Peyer's patch (tissue), 4 donors: ENCODE measurements at regions not wholly inside any gene's neighbourhood (a gene's known extent, or its start where the extent isn't known, plus 50 kb on each side); places are given as distances from the start of the nearest gene placed in this dataset.
"Not testable (repeated sequence)": the region's sequence is repeated elsewhere in the genome, so short reads cannot be mapped to it uniquely, and the experiment has no call there.

Source experiments
- DNase-seq, 3 donors: peaks; one replicate each; pipeline ENCODE4 v3.0.0-alpha.2; 2017 to 2019
- H3K27ac ChIP-seq, 4 donors: fragments of 200-600 bp; sonication (generic); one replicate each; pipeline ENCODE4 v1.5.1; 2016 to 2019
- H3K27me3 ChIP-seq, 2 donors: fragments of 200-600 bp; sonication (generic); one replicate each; pipeline ENCODE4 v1.5.1; 2019
- H3K36me3 ChIP-seq, 3 donors: fragments of 200-600 bp; sonication (generic); one replicate each; pipeline ENCODE4 v1.5.1; 2016 to 2019
- H3K4me1 ChIP-seq, 4 donors: fragments of 200-600 bp; sonication (generic); one replicate each; pipeline ENCODE4 v1.5.1; 2016 to 2019
- H3K4me3 ChIP-seq, 4 donors: fragments of 200-600 bp; sonication (generic); 1 replicate in 3 of 4; 2 replicates in 1 of 4; pipeline ENCODE4 v1.5.1; 2016 to 2019; ENCODE audit warnings: mild to moderate bottlenecking in 1 of 4
- H3K9me3 ChIP-seq, 4 donors: fragments of 200-600 bp; sonication (generic); one replicate each; pipeline ENCODE4 v1.5.1; 2016 to 2019; ENCODE audit warnings: mild to moderate bottlenecking in 1 of 4
- CTCF ChIP-seq, 6 experiments: fragments of 450-650 bp in 4 of 6; fragments of 200-600 bp in 2 of 6; sonication (generic) in 1 of 6; IDR thresholded peaks; one replicate each; pipeline ENCODE4 v1.5.1; 2017 to 2019; ENCODE audit warnings: antibody characterized with exemption in 6 of 6, mild to moderate bottlenecking in 3 of 6, moderate library complexity in 1 of 6
- POLR2A ChIP-seq, 2 donors: fragments of 450-650 bp; IDR thresholded peaks; one replicate each; pipeline ENCODE4 v1.5.1; 2017; ENCODE audit warnings: antibody characterized with exemption in 2 of 2, mild to moderate bottlenecking in 2 of 2, moderate library complexity in 2 of 2

GRCh38 chr12:91722072-91722471, 423.6 kb downstream of the BTG1 start:
- no peaks in the 10 kb centered on the region for H3K9me3 ChIP-seq
- TF ChIP-seq CTCF (IDR thresholded peaks at IDR 0.05) (no peak), POLR2A (IDR thresholded peaks at IDR 0.05) (no peak)
- H3K4me1 ChIP-seq: no peaks in the 10 kb centered on the region
- no peak overlapping the region for H3K27ac ChIP-seq
- DNase-seq: no peak
- H3K27me3 ChIP-seq: no peaks in the 10 kb centered on the region
- no peaks in the 10 kb centered on the region for H3K36me3 ChIP-seq
- no peak overlapping the region for H3K4me3 ChIP-seq

GRCh38 chr12:91721023-91721422, 424.6 kb downstream of the BTG1 start:
- no peaks in the 10 kb centered on the region for H3K27me3 ChIP-seq
- no peaks in the 10 kb centered on the region for H3K36me3 ChIP-seq
- TF ChIP-seq POLR2A (IDR thresholded peaks at IDR 0.05): no peak
- no peak for DNase-seq
- H3K4me1 ChIP-seq: no peaks in the 10 kb centered on the region
- no peaks in the 10 kb centered on the region for H3K9me3 ChIP-seq
- H3K27ac ChIP-seq: no peak overlapping the region
- H3K4me3 ChIP-seq: no peak overlapping the region

- Histone ChIP-seq H3K9me3 (no peaks in the 10 kb centered on the region), H3K27ac (no peak overlapping the region)
- no peak for DNase-seq
These were observed 427.3 kb downstream of the BTG1 start for GRCh38 chr12:91718326-91718725.

GRCh38 chr12:91717804-91718203, 427.8 kb downstream of the BTG1 start:
- no peak overlapping the region for H3K27ac ChIP-seq
- no peak overlapping the region for H3K4me3 ChIP-seq
- H3K4me1 ChIP-seq: no peaks in the 10 kb centered on the region
- H3K9me3 ChIP-seq: no peaks in the 10 kb centered on the region
- DNase-seq: no peak
- TF ChIP-seq CTCF (IDR thresholded peaks at IDR 0.05) (no peak), POLR2A (IDR thresholded peaks at IDR 0.05) (no peak)
- H3K36me3 ChIP-seq: no peaks in the 10 kb centered on the region
- no peaks in the 10 kb centered on the region for H3K27me3 ChIP-seq

More at GRCh38 chr12:91718326-91718725, 427.3 kb downstream of the BTG1 start:
- H3K4me1 ChIP-seq: no peaks in the 10 kb centered on the region
- H3K27me3 ChIP-seq: no peaks in the 10 kb centered on the region
- H3K4me3 ChIP-seq: no peak overlapping the region
- no peak for TF ChIP-seq POLR2A (IDR thresholded peaks at IDR 0.05)
- TF ChIP-seq CTCF (IDR thresholded peaks at IDR 0.05): no peak
- H3K36me3 ChIP-seq: no peaks in the 10 kb centered on the region

GRCh38 chr12:91711925-91712324, 433.7 kb downstream of the BTG1 start:
- not testable (repeated sequence) for H3K4me3 ChIP-seq, DNase-seq, H3K27ac ChIP-seq, H3K36me3 ChIP-seq, H3K27me3 ChIP-seq, H3K4me1 ChIP-seq, H3K9me3 ChIP-seq

GRCh38 chr12:91706466-91706865, 439.2 kb downstream of the BTG1 start:
- no peaks in the 10 kb centered on the region for H3K27me3 ChIP-seq
- no peak for DNase-seq
- no peaks in the 10 kb centered on the region for H3K4me1 ChIP-seq
- TF ChIP-seq CTCF (IDR thresholded peaks at IDR 0.05) (no peak), POLR2A (IDR thresholded peaks at IDR 0.05) (no peak)
- H3K27ac ChIP-seq: no peak overlapping the region
- no peaks in the 10 kb centered on the region for H3K9me3 ChIP-seq
- no peak overlapping the region for H3K4me3 ChIP-seq
- no peaks in the 10 kb centered on the region for H3K36me3 ChIP-seq

GRCh38 chr12:91704446-91704845, 441.2 kb downstream of the BTG1 start:
- H3K4me3 ChIP-seq: no peak overlapping the region
- TF ChIP-seq CTCF (IDR thresholded peaks at IDR 0.05) (no peak), POLR2A (IDR thresholded peaks at IDR 0.05) (no peak)
- no peaks in the 10 kb centered on the region for H3K9me3 ChIP-seq
- H3K36me3 ChIP-seq: no peaks in the 10 kb centered on the region
- no peaks in the 10 kb centered on the region for H3K27me3 ChIP-seq
- H3K27ac ChIP-seq: no peak overlapping the region
- no peak for DNase-seq
- no peaks in the 10 kb centered on the region for H3K4me1 ChIP-seq
